Heart left ventricle (tissue), 13 donors: ENCODE measurements at regions not wholly inside any gene's neighbourhood (a gene's known extent, or its start where the extent isn't known, plus 50 kb on each side); places are given as distances from the start of the nearest gene placed in this dataset.

Experiments
- POLR2A ChIP-seq, 2 donors: fragments of 450-650 bp; IDR thresholded peaks; one replicate each; pipeline ENCODE4 v1.6.1; 2017; ENCODE audit warnings: antibody characterized with exemption in 2 of 2, mild to moderate bottlenecking in 2 of 2, moderate library complexity in 2 of 2
- TF ChIP-seq, protein P1 (sequence below), 12 donors: fragments of 200-600 bp; sonication (generic) in 4 of 12; IDR thresholded peaks; one replicate each; pipeline versions ENCODE4 v1.5.0 to v1.8.0; 2018 to 2022; ENCODE audit warnings: antibody characterized with exemption in 12 of 12, mild to moderate bottlenecking in 5 of 12
- donor health status: ischemic (EF 13 %, LVEDD 7.1; RV severe dilation, severe dysfunction).
- donor health status: DM: no; HTN: yes; CAD: no.
- donor health status: DM: no; HTN: no; CAD: no.
- donor health status: ischemic (EF 25% LVEDD 6.9; RV normal size, moderate dysfunction).
- donor health status: ischemic (EF 25% LVEDD 5.7; RV mildly dilated, moderate dysfunction).
- donor health status: ischemic (EF 35%, LVEDD 5.7; RV mildly dilated, moderate dysfunction).
- donor health status: nonischemic (EF 11% LVEDD 7.7; RV severe dilation, severe dysfunction).
- donor health status: DM: yes; HTN: yes; CAD: no.
- donor health status: PGD.
- donor health status: ischemic (EF 29% LVEDD 5.4; RV normal size, mild dysfunction).
- donor health status: nonischemic (EF 23%, LVEDD 6.1; RV moderate dilation, normal function).

DNA sequence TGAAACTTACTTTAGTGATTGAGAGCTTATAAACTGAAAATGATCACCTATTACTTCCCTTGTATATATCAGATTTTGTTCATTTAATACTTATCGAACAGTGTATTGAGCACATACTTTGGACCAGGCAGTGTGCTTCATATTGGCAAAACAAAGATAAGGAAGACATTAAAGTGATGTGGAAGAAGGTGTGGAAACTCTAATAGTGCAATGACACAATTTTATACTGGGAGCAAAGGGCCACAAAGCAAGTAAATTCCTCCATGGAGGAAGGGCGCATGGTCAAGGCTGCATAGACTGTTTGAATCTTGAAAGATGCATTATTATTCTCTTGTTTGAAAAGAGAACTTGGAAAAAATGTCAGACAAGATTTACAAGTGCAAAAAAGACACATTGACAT, 936.5 kb upstream of the DDX18 start:
- TF ChIP-seq POLR2A (IDR thresholded peaks at IDR 0.05): no peak
- TF ChIP-seq, protein P1, sequence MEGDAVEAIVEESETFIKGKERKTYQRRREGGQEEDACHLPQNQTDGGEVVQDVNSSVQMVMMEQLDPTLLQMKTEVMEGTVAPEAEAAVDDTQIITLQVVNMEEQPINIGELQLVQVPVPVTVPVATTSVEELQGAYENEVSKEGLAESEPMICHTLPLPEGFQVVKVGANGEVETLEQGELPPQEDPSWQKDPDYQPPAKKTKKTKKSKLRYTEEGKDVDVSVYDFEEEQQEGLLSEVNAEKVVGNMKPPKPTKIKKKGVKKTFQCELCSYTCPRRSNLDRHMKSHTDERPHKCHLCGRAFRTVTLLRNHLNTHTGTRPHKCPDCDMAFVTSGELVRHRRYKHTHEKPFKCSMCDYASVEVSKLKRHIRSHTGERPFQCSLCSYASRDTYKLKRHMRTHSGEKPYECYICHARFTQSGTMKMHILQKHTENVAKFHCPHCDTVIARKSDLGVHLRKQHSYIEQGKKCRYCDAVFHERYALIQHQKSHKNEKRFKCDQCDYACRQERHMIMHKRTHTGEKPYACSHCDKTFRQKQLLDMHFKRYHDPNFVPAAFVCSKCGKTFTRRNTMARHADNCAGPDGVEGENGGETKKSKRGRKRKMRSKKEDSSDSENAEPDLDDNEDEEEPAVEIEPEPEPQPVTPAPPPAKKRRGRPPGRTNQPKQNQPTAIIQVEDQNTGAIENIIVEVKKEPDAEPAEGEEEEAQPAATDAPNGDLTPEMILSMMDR (IDR thresholded peaks at IDR 0.05): no peak
